ENCODE measurements at regions not wholly inside any gene's neighbourhood (a gene's known extent, or its start where the extent isn't known, plus 50 kb on each side); places are given as distances from the start of the nearest gene placed in this dataset.

DNA sequence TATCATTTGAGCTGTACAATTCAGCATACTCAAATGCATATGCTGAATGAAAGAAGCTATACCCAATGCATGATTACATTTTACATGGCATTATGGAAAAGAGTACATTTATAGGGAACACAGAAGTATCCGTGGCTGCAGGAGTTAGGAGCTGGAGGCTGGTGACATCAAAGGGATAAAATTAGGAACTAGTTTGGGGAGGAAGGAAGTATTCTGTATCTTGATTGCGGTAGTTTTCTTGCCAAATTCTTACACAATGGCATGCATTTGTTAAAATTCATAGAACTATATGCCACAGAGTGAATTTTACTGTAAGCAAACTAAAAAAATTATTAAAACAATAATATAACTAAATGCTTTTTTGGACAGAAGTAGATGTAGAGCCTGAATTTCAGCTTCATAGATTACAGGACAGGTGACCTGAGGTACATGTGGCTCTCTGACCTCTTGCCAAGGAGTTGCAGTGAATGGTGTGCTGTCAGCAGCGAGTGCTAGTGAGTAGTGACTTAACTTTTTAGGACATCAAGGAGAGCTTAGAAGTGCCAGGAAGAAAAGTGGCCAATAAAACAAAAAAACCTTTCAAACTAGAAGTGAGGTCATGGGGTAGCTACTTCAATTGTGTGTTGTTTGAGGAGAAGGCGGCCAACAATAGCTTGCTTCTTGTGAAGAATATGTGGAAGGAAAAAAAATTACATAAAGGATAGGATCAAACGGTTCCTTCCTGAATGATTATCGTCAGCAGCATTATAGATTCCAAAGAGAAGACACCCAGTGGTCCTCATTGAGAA lies 514.9 kb upstream of the CLINT1 start:
- DNase-seq (ENCODE audit: low spot score in 2 of 2) (no peak), ATAC-seq (no peak)
- Mint-ChIP-seq H3K9me3 (peaks cover 0 to 12% of the 10 kb centered on the region in 2 donors), H3K27ac (no peak overlapping the region), H3K36me3 (no peaks in the 10 kb centered on the region)

DNA sequence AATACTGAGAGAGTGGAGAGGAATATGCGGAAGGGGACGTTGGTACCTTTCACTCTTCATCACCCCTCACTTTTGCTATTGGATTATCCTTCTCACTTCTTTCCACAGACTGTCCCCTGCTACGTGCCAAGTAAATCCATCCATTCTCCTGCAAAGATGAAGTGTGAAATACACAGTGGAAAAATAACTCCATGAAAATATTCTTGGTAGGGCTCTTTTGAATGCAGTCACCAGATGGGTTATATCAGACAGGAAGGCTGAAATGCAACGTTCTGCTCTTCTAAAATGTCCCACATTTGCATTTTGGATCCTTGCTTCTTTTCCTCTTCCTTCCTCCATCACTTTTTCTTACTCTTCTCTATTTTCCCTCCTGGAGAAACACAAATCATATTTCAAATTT lies 510.3 kb upstream of the CLINT1 start:
- Mint-ChIP-seq H3K36me3 (no peaks in the 10 kb centered on the region), H3K9me3 (peaks cover 0 to 8% of the 10 kb centered on the region in 2 donors), H3K27ac (no peak overlapping the region)
- ATAC-seq = no peak
- no peak for DNase-seq (ENCODE audit: low spot score in 2 of 2)

DNA sequence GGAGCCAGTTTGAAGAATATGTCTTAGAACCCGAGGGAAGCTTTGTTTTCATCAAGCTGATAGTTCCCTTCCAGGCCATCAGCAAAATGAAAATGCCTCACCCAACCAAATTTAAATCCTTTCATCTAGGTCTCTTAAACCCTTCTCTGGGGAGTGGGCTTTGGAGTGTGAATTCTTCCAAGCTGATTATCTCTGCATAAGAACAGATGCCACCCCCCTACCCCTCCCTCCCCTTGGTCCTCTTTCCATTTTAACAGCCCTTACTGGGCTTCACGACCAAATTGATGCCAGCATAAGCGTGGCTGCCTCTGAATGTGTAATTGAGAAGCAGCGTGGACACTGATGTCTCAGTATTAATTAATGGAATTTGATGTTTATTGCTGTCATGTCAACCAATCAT lies 509.7 kb upstream of the CLINT1 start:
- H3K9me3 Mint-ChIP-seq = peaks cover 0 to 4% of the 10 kb centered on the region in 2 donors
- DNase-seq (ENCODE audit: low spot score in 2 of 2) (no peak), ATAC-seq (no peak)
- H3K36me3 Mint-ChIP-seq = no peaks in the 10 kb centered on the region
- H3K27ac Mint-ChIP-seq = no peak overlapping the region

DNA sequence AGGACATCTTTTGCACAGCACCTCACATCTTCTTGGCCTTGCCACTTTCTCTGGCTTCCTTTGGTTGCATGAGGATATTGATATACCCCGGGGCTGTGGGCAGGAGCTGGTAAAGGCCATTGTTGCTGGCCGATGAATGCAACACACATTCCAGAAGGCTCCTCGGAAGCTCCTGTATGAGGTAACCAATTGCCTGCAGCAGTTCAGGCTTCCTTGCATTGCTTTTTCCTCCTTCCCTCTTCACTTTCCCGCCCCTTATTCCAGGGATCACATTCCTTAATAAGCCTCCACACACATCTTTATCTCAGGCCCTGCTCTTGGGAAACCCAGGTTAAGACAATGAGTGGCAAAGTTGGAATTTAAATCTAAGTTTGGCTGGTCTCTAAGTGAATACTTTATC lies 505.4 kb upstream of the CLINT1 start:
- DNase-seq (ENCODE audit: low spot score in 2 of 2) (no peak), ATAC-seq (no peak)
- Mint-ChIP-seq H3K27ac (no peak overlapping the region), H3K9me3 (no peaks in the 10 kb centered on the region), H3K36me3 (no peaks in the 10 kb centered on the region)

DNA sequence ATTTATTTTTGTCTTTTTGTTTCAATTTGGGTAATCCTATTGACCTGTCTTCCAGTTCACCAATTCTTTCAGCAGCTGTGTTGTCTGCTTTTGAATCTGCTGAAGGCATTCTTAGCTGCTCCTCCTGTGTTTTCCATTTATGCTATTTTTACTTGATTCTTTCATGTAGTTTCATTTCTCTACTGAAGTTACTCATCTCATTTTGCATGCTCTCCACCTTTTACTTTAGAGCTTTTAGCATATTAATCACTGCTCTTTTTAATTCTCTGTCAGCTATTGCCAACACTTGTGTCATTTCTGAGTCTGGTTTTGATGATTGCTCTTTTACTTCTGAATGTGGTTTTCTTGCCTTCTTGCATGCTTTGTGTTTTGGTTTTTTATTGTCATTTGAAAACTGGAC lies 496.0 kb upstream of the CLINT1 start:
- Mint-ChIP-seq H3K36me3 (peaks cover 6% of the 10 kb centered on the region in 2 donors), H3K27ac (peak overlapping the region in 1 of 2 donors; percentile 44), H3K9me3 (peaks cover 7 to 8% of the 10 kb centered on the region in 2 donors)
- ATAC-seq = peak; percentile 69 to 98
- DNase-seq (ENCODE audit: low spot score in 2 of 2) = no peak

DNA sequence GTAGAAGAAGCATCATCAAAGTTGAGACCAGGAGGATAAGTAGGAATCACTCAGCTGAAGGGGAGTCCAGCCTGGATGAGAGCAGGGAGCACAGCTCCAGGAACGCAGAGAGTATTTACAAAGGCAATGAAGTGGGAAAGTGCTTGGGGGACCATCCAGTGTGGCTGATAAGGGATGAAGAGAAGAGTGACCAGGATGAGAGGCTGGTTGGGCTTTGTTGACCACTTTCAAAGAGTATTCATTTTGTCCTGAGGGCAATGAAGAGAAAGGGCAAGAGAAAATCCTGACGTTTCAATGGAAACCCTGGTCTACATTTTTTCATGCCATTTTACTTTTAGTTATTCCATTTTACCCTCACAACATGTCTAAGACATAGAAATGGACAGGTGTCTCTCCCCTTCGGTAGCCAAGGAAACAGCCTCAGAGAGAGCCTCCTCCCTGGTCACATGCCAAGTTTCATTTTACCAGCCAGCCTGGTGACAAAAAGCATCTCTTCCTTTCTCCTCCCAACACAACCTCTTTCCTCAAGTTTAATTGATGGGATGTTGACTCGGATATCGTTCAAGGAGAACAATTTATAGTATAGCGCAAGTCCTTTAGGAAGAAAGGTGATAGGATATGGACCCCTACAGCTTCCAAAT lies 492.7 kb upstream of the CLINT1 start:
- ATAC-seq (no peak), DNase-seq (ENCODE audit: low spot score in 2 of 2) (no peak)
- Mint-ChIP-seq H3K9me3 (peaks cover 7 to 8% of the 10 kb centered on the region in 2 donors), H3K36me3 (peaks cover 6% of the 10 kb centered on the region in 2 donors), H3K27ac (no peak overlapping the region)

DNA sequence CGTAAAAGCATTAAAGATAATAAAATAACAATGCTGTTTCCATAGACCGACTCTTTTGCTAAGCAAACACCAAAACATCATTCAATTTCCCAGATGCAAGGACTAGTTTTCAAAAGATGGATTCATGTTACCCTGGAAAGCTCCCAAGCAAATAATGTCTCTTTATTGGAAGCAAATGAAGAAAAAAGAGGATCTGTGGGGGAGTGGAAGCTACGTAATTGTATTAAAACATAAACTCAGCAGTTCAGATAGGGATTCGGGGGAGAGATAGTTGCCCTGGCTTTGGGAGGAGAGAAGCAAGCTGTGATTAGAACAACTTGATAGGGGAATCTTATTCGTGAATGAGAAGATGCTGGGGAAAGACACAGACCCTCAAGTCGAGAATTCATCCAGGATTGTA lies 491.0 kb upstream of the CLINT1 start:
- Mint-ChIP-seq H3K27ac (no peak overlapping the region), H3K36me3 (peaks cover 3 to 5% of the 10 kb centered on the region in 2 donors), H3K9me3 (peaks cover 3 to 8% of the 10 kb centered on the region in 2 donors)
- ATAC-seq (no peak), DNase-seq (ENCODE audit: low spot score in 2 of 2) (no peak)

DNA sequence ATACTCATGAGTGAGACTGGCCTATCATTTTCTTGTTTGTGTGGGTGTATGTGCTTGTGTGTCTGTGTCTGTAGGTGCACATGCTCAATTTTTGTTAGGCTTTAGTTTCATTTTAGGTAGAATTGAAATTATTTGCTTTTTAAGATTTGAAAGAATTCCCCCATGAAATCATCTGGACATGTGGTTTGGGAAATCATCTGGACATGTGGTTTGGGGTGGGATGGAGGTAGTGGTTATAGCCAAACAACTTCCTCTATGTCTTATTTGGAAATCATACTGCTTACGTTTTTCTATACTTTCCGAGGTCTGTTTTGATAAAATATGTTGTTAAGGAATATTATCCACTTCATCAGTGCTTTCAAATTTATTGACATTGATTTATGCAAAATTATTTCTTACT lies 485.4 kb upstream of the CLINT1 start:
- Mint-ChIP-seq H3K36me3 (no peaks in the 10 kb centered on the region), H3K27ac (no peak overlapping the region), H3K9me3 (peaks cover 0 to 2% of the 10 kb centered on the region in 2 donors)
- DNase-seq (ENCODE audit: low spot score in 2 of 2) = no peak
- ATAC-seq = no peak

DNA sequence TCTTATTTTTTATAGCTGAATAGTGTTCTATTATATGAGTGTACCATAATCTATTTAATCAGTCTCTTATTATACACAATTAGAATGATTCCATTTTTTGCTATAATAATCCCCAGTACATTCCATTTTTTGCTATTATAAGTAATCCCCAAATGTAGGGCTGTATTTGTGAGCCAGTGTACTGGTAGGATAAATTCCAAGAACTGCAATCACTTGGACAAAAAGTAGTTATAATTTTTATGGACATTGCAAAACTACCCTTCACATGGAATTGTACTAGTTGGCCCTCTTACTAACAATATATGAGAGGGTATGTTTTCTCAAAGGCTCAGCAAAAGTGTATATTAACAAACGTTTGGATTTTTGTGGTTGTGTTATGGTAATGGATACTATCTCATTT lies 481.7 kb upstream of the CLINT1 start:
- DNase-seq (ENCODE audit: low spot score in 2 of 2) (no peak), ATAC-seq (no peak)
- Mint-ChIP-seq H3K36me3 (peaks cover 0 to 6% of the 10 kb centered on the region in 2 donors), H3K27ac (no peak overlapping the region), H3K9me3 (peaks cover 7 to 26% of the 10 kb centered on the region in 2 donors)

DNA sequence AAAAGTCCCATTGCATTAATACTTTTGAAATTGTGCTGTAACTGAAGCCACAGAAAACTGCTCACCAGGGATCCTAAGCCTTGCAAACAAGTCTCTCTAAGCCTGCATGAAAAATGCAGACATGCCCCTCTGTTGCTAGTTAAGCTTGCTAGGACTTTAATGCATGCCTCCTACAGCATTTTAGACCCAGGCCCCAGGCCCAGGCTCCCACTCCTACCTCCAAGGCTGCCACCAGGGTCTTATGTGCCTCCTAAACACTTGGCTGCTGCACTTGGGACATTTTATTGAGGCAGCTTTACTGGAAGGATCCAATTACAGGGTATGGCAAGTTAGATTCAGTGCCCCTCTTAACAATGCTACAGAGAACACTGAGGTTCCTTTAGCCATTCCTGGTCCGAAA lies 467.3 kb upstream of the CLINT1 start:
- no peak for ATAC-seq
- DNase-seq (ENCODE audit: low spot score in 2 of 2) = no peak
- peaks cover 4 to 10% of the 10 kb centered on the region in 2 donors for H3K9me3 Mint-ChIP-seq
- H3K36me3 Mint-ChIP-seq = peaks cover 0 to 6% of the 10 kb centered on the region in 2 donors
- H3K27ac Mint-ChIP-seq = no peak overlapping the region

DNA sequence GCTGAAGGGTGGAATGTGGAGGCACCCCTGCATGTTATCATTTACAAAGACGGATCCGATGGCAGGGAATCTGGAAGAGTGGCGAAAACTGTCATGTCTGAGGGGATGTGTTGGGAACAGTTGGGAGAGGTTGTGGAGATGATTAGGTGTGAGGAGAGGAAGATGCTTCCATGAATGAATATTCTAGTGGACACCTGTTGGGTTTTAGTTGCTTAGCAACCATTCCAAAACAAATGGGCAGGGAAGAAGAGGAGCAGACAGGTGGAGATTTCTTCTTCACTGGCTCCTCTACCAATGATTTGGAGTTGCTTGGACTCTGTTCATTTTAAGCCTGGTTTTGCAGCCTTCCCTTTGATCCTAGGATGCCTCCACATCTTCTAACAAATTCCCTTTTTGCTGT lies 465.3 kb upstream of the CLINT1 start:
- Mint-ChIP-seq H3K36me3 (no peaks in the 10 kb centered on the region), H3K27ac (no peak overlapping the region), H3K9me3 (no peaks in the 10 kb centered on the region)
- ATAC-seq (no peak), DNase-seq (ENCODE audit: low spot score in 2 of 2) (no peak)

DNA sequence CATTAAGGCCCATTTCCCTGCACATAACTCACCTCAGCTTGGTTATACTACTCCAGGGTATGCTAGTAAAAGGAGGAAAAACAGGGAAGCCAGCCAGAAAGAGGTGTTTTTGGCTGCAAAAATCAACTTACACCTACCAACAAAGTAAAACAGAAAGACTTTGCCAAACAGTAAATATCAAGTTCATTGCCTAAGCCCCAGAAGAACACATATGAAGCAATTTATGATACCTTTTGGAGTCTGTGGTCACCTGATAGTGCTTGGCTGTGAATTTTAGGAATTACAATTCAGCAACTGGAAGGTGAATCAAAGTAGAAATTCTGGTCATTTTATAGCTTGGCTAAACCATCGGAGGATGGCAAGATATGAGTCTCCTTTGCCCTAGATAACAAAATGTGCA lies 463.7 kb upstream of the CLINT1 start:
- DNase-seq (ENCODE audit: low spot score in 2 of 2) (no peak), ATAC-seq (no peak)
- Mint-ChIP-seq H3K36me3 (no peaks in the 10 kb centered on the region), H3K9me3 (no peaks in the 10 kb centered on the region), H3K27ac (no peak overlapping the region)

DNA sequence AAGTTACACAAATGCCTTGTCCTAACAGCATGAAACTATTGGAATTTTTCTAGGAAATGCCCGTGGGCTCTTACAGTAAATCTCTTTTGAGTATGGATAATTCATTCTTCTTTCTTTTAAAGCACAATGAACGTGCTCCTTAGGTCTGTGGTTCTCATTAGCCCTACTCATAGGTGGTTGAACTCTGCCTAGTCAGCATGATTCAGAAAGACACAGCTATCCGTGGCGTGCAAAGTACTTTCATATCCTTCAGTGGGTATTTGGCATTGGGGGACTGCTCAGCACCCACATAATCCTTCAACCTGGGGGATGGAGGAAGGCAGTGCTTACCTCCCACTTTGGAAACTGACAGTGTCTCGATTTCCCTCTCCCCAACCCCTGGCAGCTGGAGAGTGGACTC lies 462.0 kb upstream of the CLINT1 start:
- no peak overlapping the region for H3K27ac Mint-ChIP-seq
- H3K36me3 Mint-ChIP-seq = no peaks in the 10 kb centered on the region
- H3K9me3 Mint-ChIP-seq = no peaks in the 10 kb centered on the region
- DNase-seq (ENCODE audit: low spot score in 2 of 2) (no peak), ATAC-seq (no peak)

DNA sequence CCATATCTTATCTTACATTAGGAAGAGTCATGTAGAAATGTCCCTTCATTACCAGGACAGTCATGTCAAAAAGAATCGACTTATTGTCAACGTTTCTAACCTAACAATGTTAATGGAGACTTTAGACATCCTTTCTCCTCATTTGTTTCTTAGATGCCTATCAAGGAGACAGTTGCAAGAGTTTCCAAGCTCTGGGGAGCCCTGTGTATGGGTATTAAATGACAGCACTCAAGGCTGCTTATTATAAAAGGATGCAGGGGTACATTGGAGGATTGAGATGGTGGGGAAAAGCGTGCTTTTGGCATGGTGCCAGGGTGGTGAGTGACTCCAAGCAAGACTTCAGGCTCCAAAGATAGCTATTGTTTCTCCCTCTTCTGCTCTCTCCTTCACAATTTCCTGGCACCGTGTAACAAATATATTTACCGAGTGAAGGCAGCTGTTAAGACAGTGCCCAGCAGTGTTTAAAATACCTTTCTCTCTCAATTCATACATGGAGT lies 461.3 kb upstream of the CLINT1 start:
- H3K9me3 Mint-ChIP-seq = no peaks in the 10 kb centered on the region
- DNase-seq (ENCODE audit: low spot score in 2 of 2) = no peak
- peak overlapping the region in 1 of 2 donors; percentile 85 for H3K27ac Mint-ChIP-seq
- no peaks in the 10 kb centered on the region for H3K36me3 Mint-ChIP-seq
- no peak for ATAC-seq

DNA sequence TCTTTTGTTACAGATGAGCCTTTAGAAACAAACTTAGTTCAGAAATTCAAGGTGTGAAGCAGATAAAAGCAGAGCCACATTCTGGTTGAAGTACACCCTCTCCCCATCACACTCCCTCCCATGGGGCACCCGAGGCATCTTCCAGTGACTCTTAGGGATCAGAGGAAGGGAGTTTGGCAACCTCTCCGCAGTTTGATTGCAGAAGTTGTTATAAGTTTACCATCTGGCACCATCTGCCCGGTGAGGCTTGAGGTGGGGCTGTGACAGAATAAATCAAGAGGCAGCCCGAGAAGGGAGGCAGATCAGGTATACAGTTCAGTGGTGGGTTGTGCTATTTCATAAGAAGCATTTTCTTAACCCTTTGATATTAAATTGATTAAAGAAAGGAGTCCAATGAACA lies 458.6 kb upstream of the CLINT1 start:
- no peak for ATAC-seq
- no peak for DNase-seq (ENCODE audit: low spot score in 2 of 2)
- no peak overlapping the region for H3K27ac Mint-ChIP-seq
- no peaks in the 10 kb centered on the region for H3K9me3 Mint-ChIP-seq
- no peaks in the 10 kb centered on the region for H3K36me3 Mint-ChIP-seq

DNA sequence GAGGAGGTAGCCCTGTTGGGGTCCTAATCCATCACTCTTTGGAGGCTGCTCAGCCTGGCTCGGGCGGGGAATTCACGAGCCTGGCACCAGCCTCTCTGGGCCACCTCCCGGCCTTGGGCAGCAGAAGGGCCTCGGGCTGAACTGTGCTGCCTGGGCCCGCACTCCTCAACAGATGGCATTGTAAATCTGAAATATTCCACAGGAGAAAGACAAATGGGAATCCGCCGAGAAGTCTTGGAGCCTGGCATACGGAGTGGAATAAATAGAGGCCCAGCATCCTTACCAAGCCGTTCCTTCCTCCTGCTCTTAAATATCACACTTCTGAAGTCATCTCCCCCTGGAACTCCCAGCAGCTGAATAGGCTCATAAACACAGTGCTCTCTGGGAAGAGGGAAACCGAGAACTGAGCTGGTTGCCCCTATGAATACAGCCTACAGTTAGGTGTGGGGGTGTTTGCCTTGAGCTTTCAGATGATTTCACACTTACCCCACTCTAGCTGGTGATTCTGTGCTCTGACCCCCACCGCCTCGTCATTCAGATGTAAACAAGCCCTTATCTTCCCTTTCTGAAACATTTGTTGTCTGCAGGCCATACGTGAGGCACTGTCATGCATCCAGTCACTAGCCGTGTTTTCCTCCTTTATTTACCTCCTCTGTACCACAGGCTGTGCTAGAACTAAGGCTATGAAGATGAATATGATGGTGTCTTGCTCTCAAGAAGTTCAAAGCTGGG lies 455.0 kb upstream of the CLINT1 start:
- H3K36me3 Mint-ChIP-seq = peaks cover 0 to 5% of the 10 kb centered on the region in 2 donors
- H3K27ac Mint-ChIP-seq = peak overlapping the region in 1 of 2 donors; percentile 24
- no peak for DNase-seq (ENCODE audit: low spot score in 2 of 2)
- peaks cover 0 to 5% of the 10 kb centered on the region in 2 donors for H3K9me3 Mint-ChIP-seq
- ATAC-seq = no peak

DNA sequence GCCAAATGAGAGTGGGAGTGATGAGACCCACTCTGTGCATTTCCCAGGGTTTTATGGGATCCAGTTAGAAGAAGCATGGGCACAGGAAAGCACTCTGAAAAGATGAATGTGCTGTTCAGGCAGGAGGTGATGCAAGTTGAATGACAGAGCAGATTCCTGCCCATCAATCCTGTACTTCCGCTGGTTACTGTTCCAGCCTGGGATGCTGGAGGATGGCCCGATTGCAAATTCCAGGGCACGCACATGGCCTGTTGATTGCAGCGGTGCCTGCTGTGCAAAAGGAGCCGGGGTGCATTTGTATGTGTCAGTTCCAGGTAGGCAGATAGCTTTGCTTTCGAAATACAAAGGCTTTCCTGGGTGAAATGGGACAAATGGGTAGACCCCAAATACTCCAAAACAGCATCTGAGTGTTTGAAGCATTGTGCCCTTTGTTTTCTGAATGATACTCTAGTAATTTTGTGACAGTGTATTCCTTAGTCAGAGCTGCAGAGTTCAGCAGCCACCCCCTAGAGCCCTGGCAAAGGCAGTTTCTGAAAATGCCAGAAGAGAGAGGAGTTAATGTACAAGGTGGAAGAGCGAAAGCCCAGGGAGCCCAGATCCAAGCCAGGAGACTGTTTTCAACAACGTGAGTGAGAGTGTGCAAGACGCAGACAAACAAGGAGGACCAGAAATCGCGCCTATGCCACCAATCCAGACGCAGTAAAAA lies 454.2 kb upstream of the CLINT1 start:
- ATAC-seq = no peak
- peaks cover 0 to 5% of the 10 kb centered on the region in 2 donors for H3K36me3 Mint-ChIP-seq
- H3K9me3 Mint-ChIP-seq = peaks cover 0 to 5% of the 10 kb centered on the region in 2 donors

More for the DNA sequence above, 454.2 kb upstream of the CLINT1 start:
- H3K27ac Mint-ChIP-seq = peak overlapping the region in 1 of 2 donors; percentile 27
- no peak for DNase-seq (ENCODE audit: low spot score in 2 of 2)

All from activated naive CD4-positive, alpha-beta T cell treated with anti-CD3 and anti-CD28 coated beads, Interleukin-2, amount 50 U/mL, for 72 hours (primary cell).